A549 (cell line): ENCODE measurements at regions not wholly inside any gene's neighbourhood (a gene's known extent, or its start where the extent isn't known, plus 50 kb on each side); places are given as distances from the start of the nearest gene placed in this dataset.

Experiments used
- ATAC-seq, 2 experiments: fragments of 200-7000 bp in 1 of 2; fragments of >200 bp in 1 of 2; cut with Nextera tagmentation in 1 of 2; cut with Tn5 transposase in 1 of 2; 3 replicates each; pipeline versions ENCODE4 v1.8.0 to v1.9.1; 2018 to 2020; ENCODE audit warnings: mild to moderate bottlenecking in 1 of 2, moderate library complexity in 1 of 2
- CTCF ChIA-PET: fragments of 300-600 bp; sonication (Branson Sonifier 250); formaldehyde crosslinking; extraction: SDS; loops from one replicate; lab custom pipeline; 2021; ENCODE audit warnings: antibody characterized with exemption, inconsistent platforms; lab: Yijun Ruan, JAX
- POLR2A ChIA-PET: fragments of 350-600 bp; formaldehyde crosslinking; extraction: SDS; loops from one replicate; lab custom pipeline; 2021; ENCODE audit warnings: antibody characterized with exemption, inconsistent platforms; lab: Yijun Ruan, JAX
- DNase-seq, 2 experiments: peaks; one replicate each; pipeline versions ENCODE4 v3.0.0 to v3.0.0-alpha.2; 2011 to 2016; ENCODE audit warnings: low read depth in 1 of 2, low spot score in 1 of 2
- FAIRE-seq: peaks from 2 replicates; lab custom pipeline; 2011; peaks lifted over from hg19 to GRCh38; lab: Jason Lieb, UNC
- H3K27ac ChIP-seq, 2 experiments: fragments of >200 bp; sonication (Bioruptor Twin); formaldehyde crosslinking; 3 replicates each; pipeline ENCODE4 v1.5.1; 2016 to 2017
- H3K4me1 ChIP-seq: fragments of >200 bp; sonication (Bioruptor Twin); formaldehyde crosslinking; 3 replicates; pipeline ENCODE4 v1.6.1; 2016
- H3K4me2 ChIP-seq: fragments of >200 bp; sonication (Bioruptor Twin); formaldehyde crosslinking; 3 replicates; pipeline ENCODE4 v1.6.1; 2016
- H3K4me3 ChIP-seq: fragments of >200 bp; sonication (Bioruptor Twin); formaldehyde crosslinking; 3 replicates; pipeline ENCODE4 v1.5.1; 2016
- H3K9me3 ChIP-seq: fragments of >200 bp; sonication (Bioruptor Twin); formaldehyde crosslinking; 3 replicates; pipeline ENCODE4 v1.6.1; 2016
- ATOH8 ChIP-seq: fragments of 250-450 bp; sonication (Bioruptor Pico); IDR thresholded peaks from 2 replicates; pipeline ENCODE4 v1.5.0; 2020; ENCODE audit warnings: low read depth, mild to moderate bottlenecking, moderate library complexity
- CBX8 ChIP-seq: fragments of 200-600 bp; sonication (generic); IDR thresholded peaks from 2 replicates; pipeline ENCODE4 v1.6.1; 2016
- CHD4 ChIP-seq: fragments of 200-600 bp; sonication (generic); IDR thresholded peaks from 2 replicates; pipeline ENCODE4 v1.6.1; 2016; ENCODE audit warnings: antibody characterized with exemption, mild to moderate bottlenecking, borderline replicate concordance
- E2F6 ChIP-seq: IDR thresholded peaks from 2 replicates; pipeline ENCODE4 v1.6.1; 2012; ENCODE audit warnings: low read depth, borderline replicate concordance
- GATA3 ChIP-seq: IDR thresholded peaks from 2 replicates; pipeline ENCODE4 v1.6.1; 2012; ENCODE audit warnings: borderline replicate concordance
- HOXB13 ChIP-seq: fragments of 250-450 bp; sonication (Bioruptor Pico); IDR thresholded peaks from 2 replicates; pipeline ENCODE4 v1.5.0; 2020; ENCODE audit warnings: low read depth, mild to moderate bottlenecking, moderate library complexity
- JUN ChIP-seq, 2 experiments: fragments of >200 bp; sonication (Bioruptor Twin); formaldehyde crosslinking; IDR thresholded peaks; 2 replicates in 1 of 2; 3 replicates in 1 of 2; pipeline ENCODE4 v1.6.1; 2016 to 2017
- KDM5A ChIP-seq: fragments of 200-600 bp; sonication (generic); IDR thresholded peaks from 2 replicates; pipeline ENCODE4 v1.6.1; 2016; ENCODE audit warnings: antibody characterized with exemption, mild to moderate bottlenecking
- MAFK ChIP-seq: fragments of 450-650 bp; IDR thresholded peaks from 2 replicates; pipeline ENCODE4 v1.6.1; 2014; ENCODE audit not compliant: partially characterized antibody
- MAX ChIP-seq: IDR thresholded peaks from 2 replicates; pipeline ENCODE4 v1.6.1; 2012
- MAZ ChIP-seq: fragments of 150-350 bp; IDR thresholded peaks from 2 replicates; pipeline ENCODE4 v1.6.1; 2014; ENCODE audit warnings: antibody characterized with exemption, low read depth, low read length, borderline replicate concordance
- MYC ChIP-seq: IDR thresholded peaks from 2 replicates; pipeline ENCODE4 v1.6.1; 2012; ENCODE audit warnings: mild to moderate bottlenecking, inconsistent platforms, low read length, improper control_type of control experiment, borderline replicate concordance
- NPAS2 ChIP-seq: fragments of 250-450 bp; sonication (Bioruptor Pico); IDR thresholded peaks from 2 replicates; pipeline ENCODE4 v1.8.0; 2022; ENCODE audit warnings: mild to moderate bottlenecking, moderate library complexity, borderline replicate concordance
- NR3C1 ChIP-seq: fragments of >200 bp; sonication (Bioruptor Twin); formaldehyde crosslinking; IDR thresholded peaks from 3 replicates; pipeline ENCODE4 v1.6.1; 2017
- POLR2A ChIP-seq: IDR thresholded peaks from 2 replicates; pipeline ENCODE4 v1.6.1; 2012; ENCODE audit warnings: mild to moderate bottlenecking, low read length
- RARB ChIP-seq: fragments of 250-450 bp; sonication (Bioruptor Pico); IDR thresholded peaks from 2 replicates; pipeline ENCODE4 v1.8.0; 2021; ENCODE audit warnings: mild to moderate bottlenecking, moderate library complexity
- RCOR1 ChIP-seq: fragments of 150-350 bp; IDR thresholded peaks from 2 replicates; pipeline ENCODE4 v1.6.1; 2014; ENCODE audit warnings: antibody characterized with exemption, low read length, low read depth
- REST ChIP-seq: fragments of 200-600 bp; sonication (generic); IDR thresholded peaks from 2 replicates; pipeline ENCODE4 v1.6.1; 2016; ENCODE audit warnings: antibody characterized with exemption, mild to moderate bottlenecking, moderate library complexity
- SMC3 ChIP-seq: fragments of >200 bp; sonication (Bioruptor Twin); formaldehyde crosslinking; IDR thresholded peaks from 3 replicates; pipeline ENCODE4 v1.6.1; 2018; ENCODE audit warnings: inconsistent platforms
- TP53 ChIP-seq: fragments of 250-450 bp; sonication (Bioruptor Pico); IDR thresholded peaks from 2 replicates; pipeline ENCODE4 v1.5.0; 2021; ENCODE audit warnings: mild to moderate bottlenecking, moderate library complexity
- USF2 ChIP-seq: fragments of 450-650 bp; IDR thresholded peaks from 2 replicates; pipeline ENCODE4 v1.6.1; 2014; ENCODE audit warnings: antibody characterized with exemption
- ZC3H11A ChIP-seq: fragments of 450-650 bp; IDR thresholded peaks from 2 replicates; pipeline ENCODE4 v1.6.1; 2014; ENCODE audit warnings: antibody characterized with exemption, mild to moderate bottlenecking
- ZFP36 ChIP-seq: fragments of 450-650 bp; IDR thresholded peaks from 2 replicates; pipeline ENCODE4 v1.6.1; 2014; ENCODE audit warnings: borderline replicate concordance; ENCODE audit not compliant: partially characterized antibody
- ZNF302 ChIP-seq: fragments of 250-450 bp; sonication (Bioruptor Pico); IDR thresholded peaks from 2 replicates; pipeline ENCODE4 v1.9.0; 2021; ENCODE audit warnings: inconsistent platforms, mild to moderate bottlenecking, moderate library complexity
- WGBS: methylation state at CpG from one replicate; pipeline ENCODE4 v1.1.6; 2017; ENCODE audit errors: missing lambda C conversion rate; 5-methylcytosine and 5-hydroxymethylcytosine counted together

GRCh38 chr10:55653531-55653930 lies 707.5 kb downstream of the ZWINT start (continued):
- no peak for TF ChIP-seq REST

GRCh38 chr10:55641601-55642000 lies 719.5 kb downstream of the ZWINT start:
- no peaks in the 10 kb centered on the region for H3K4me1 ChIP-seq
- WGBS: 27% methylated on average over 1 of the region's 1 CpG
- H3K9me3 ChIP-seq: no peaks in the 10 kb centered on the region
- no peak for DNase-seq
- TF ChIP-seq HOXB13 (CRISPR knock-in tag): no peak
- TF ChIP-seq POLR2A: no peak
- TF ChIP-seq SMC3: no peak
- no peak for TF ChIP-seq NR3C1
- TF ChIP-seq CBX8: no peak
- no peak for TF ChIP-seq RCOR1
- no peak for TF ChIP-seq JUN (IDR thresholded peaks at IDR 0.05)
- TF ChIP-seq RARB (CRISPR knock-in tag): no peak
- TF ChIP-seq NPAS2 (CRISPR knock-in tag): no peak
- TF ChIP-seq MAZ: no peak
- no peak for TF ChIP-seq TP53 (CRISPR knock-in tag)
- no peak for TF ChIP-seq ZFP36
- TF ChIP-seq ZNF302 (CRISPR knock-in tag): no peak
- TF ChIP-seq USF2: no peak
- TF ChIP-seq GATA3: no peak
- ChIA-PET POLR2A (no interaction called here), CTCF (no interaction called here)
- no peak for ATAC-seq
- no peak overlapping the region for H3K27ac ChIP-seq
- FAIRE-seq: no peak
- no peak overlapping the region for H3K4me2 ChIP-seq
- H3K4me3 ChIP-seq: no peak overlapping the region

GRCh38 chr10:55631071-55631654 lies 729.9 kb downstream of the ZWINT start:
- 2% methylated on average over 30 of the region's 49 CpGs for WGBS
- peak overlapping the region; percentile 49 for H3K4me3 ChIP-seq
- H3K27ac ChIP-seq: peak overlapping the region in 1 of 2 experiments; percentile 58; a peak in 3 of 6 replicates
- FAIRE-seq (no peak), DNase-seq (peak; percentile 38 to 70), ATAC-seq (peak; percentile 95 to 98)
- H3K9me3 ChIP-seq: no peaks in the 10 kb centered on the region
- H3K4me1 ChIP-seq: peaks cover 11% of the 10 kb centered on the region; the same call in 1 of the 3 replicates
- CTCF ChIA-PET: interaction anchor here (0.5 to 1.5 kb wide), 2 partner anchors 9 to 1389 kb away, joined by 3 to 4 read pairs; no protein-coding TSS in a partner anchor
- POLR2A ChIA-PET: no interaction called here
- peak overlapping the region; percentile 87 for H3K4me2 ChIP-seq
- no peak for TF ChIP-seq USF2
- no peak for TF ChIP-seq E2F6
- no peak for TF ChIP-seq NPAS2 (CRISPR knock-in tag)
- TF ChIP-seq KDM5A: no peak
- TF ChIP-seq CHD4: no peak
- TF ChIP-seq RCOR1: no peak
- no peak for TF ChIP-seq MYC
- no peak for TF ChIP-seq ZC3H11A
- TF ChIP-seq MAFK: no peak
- 0 out of 2 replicates have a peak, but pooled peaks have one; percentile 24 for TF ChIP-seq MAX
- no peak for TF ChIP-seq REST
- TF ChIP-seq ATOH8 (CRISPR knock-in tag): no peak
